ENCODE measurements at regions not wholly inside any gene's neighbourhood (a gene's known extent, or its start where the extent isn't known, plus 50 kb on each side); places are given as distances from the start of the nearest gene placed in this dataset.

- no peak for TF ChIP-seq CTCF (IDR thresholded peaks at IDR 0.05; ENCODE audit: low read depth, low read length)
- H3K4me3 ChIP-seq (ENCODE audit: low read depth, low read length) = no peak overlapping the region
Observed at GRCh38 chr12:3409662-3410061, 81.3 kb upstream of the PRMT8 start.

- H3K4me3 ChIP-seq (ENCODE audit: low read depth, low read length) = no peak overlapping the region
- TF ChIP-seq CTCF (IDR thresholded peaks at IDR 0.05; ENCODE audit: low read depth, low read length) = no peak
Observed at GRCh38 chr12:3416159-3416558, 74.8 kb upstream of the PRMT8 start.

GRCh38 chr12:3416670-3417069 lies 74.3 kb upstream of the PRMT8 start:
- no peak overlapping the region for H3K4me3 ChIP-seq (ENCODE audit: low read depth, low read length)
- TF ChIP-seq CTCF (IDR thresholded peaks at IDR 0.05; ENCODE audit: low read depth, low read length) = no peak

- TF ChIP-seq CTCF (IDR thresholded peaks at IDR 0.05; ENCODE audit: low read depth, low read length) = no peak
- H3K4me3 ChIP-seq (ENCODE audit: low read depth, low read length) = no peak overlapping the region
Observed at GRCh38 chr12:3417113-3417512, 73.9 kb upstream of the PRMT8 start.

GRCh38 chr12:3417937-3418462 lies 73.0 kb upstream of the PRMT8 start:
- H3K4me3 ChIP-seq (ENCODE audit: low read depth, low read length) = no peak overlapping the region
- no peak for TF ChIP-seq CTCF (IDR thresholded peaks at IDR 0.05; ENCODE audit: low read depth, low read length)

- no peak for TF ChIP-seq CTCF (IDR thresholded peaks at IDR 0.05; ENCODE audit: low read depth, low read length)
- no peak overlapping the region for H3K4me3 ChIP-seq (ENCODE audit: low read depth, low read length)
Observed at GRCh38 chr12:3418609-3419390, 72.2 kb upstream of the PRMT8 start.

GRCh38 chr12:3419558-3419957 lies 71.4 kb upstream of the PRMT8 start:
- TF ChIP-seq CTCF (IDR thresholded peaks at IDR 0.05; ENCODE audit: low read depth, low read length) = no peak
- H3K4me3 ChIP-seq (ENCODE audit: low read depth, low read length) = no peak overlapping the region
